Stimulated activated CD8-positive, alpha-beta memory T cell treated with anti-CD3 and anti-CD28 coated beads, Interleukin-15, amount 100 ng/mL, for 4 hours (primary cell): ENCODE measurements at regions not wholly inside any gene's neighbourhood (a gene's known extent, or its start where the extent isn't known, plus 50 kb on each side); places are given as distances from the start of the nearest gene placed in this dataset.

Experiments
- DNase-seq, 2 donors: peaks; one replicate each; pipeline ENCODE4 v3.0.0-alpha.2; 2020; ENCODE audit warnings: low read depth in 2 of 2

DNA sequence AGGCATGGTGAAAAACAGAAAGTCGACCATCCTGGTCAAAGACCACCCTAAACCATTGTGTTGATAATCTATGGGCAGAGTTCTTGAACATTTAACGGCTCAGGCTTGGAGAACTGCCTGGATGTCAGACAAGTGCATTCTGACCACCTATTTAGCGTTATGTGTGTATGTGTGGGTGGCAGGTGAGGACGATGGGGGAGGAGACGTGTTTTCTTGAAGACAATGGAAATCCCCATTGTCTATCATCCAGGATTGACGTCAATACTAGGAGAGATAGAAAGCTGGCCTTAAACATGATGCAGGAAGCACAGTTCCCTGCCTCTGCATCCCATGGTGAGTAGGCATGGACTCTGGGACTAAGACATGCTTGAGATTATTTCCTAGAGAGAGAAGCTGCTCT is 157.4 kb upstream of the MAF start:
- no peak for DNase-seq

DNA sequence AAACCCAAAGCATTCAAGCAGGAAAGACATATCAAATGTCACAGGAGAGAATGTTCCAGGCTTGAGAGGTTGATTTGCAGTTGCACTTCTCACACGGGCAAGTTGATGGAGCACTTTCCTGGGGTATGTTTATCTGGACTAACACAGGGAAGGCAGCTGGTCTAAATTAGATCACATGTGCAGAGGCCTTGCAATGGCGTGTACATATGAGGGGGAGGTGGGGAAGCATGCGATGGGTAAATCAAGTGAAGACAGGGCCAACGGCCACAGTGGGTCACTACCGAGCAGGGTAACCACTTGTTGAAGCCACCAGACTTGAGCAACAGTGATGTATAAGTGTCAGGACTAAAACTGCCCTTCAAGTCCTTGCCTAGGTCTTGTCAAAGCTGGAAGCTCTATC is 156.6 kb upstream of the MAF start:
- no peak for DNase-seq

- no peak for DNase-seq
Measured at GRCh38 chr16:79756571-79756970, 156.0 kb upstream of the MAF start.

GRCh38 chr16:79754501-79754900 is 154.0 kb upstream of the MAF start:
- no peak for DNase-seq

- no peak for DNase-seq
Measured at GRCh38 chr16:79754081-79754480, 153.5 kb upstream of the MAF start.

DNA sequence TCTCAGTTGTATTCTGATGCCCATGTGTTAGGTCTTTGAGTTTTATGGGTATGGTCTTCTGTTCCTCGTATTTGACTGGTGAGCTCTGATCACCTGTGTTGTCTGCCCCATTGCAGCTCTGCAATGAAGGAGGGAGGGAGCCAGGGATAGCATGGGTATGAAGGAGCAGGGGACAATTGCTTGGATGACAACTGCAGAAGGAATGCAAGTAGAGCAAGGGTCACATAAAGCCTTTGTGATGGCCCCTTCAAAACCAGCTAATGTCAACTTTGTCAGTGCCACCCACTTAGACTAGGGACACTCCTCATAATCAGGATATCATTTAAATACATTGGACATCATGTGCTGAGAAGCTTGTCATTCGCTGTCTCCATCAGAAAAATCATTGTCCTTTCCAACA is 152.7 kb upstream of the MAF start:
- no peak for DNase-seq

DNA sequence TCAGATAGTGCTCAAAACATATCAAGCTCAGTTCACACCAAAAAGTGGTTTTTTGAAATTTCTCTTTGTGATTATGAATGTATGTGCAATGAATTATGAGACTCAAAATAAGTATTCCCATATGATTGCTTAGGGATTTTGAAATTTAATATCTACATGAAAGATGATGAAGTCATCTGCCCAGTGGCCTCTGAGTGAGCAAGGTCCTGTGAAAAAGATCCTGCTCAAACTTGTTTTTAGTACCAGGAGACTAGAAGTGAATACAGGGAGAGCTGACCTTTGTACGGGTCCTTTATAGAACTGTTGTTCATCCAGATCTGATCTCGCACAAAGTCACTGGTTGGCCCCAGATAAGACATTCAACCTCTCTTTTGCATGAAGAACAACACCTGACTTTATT is 151.9 kb upstream of the MAF start:
- DNase-seq = no peak

DNA sequence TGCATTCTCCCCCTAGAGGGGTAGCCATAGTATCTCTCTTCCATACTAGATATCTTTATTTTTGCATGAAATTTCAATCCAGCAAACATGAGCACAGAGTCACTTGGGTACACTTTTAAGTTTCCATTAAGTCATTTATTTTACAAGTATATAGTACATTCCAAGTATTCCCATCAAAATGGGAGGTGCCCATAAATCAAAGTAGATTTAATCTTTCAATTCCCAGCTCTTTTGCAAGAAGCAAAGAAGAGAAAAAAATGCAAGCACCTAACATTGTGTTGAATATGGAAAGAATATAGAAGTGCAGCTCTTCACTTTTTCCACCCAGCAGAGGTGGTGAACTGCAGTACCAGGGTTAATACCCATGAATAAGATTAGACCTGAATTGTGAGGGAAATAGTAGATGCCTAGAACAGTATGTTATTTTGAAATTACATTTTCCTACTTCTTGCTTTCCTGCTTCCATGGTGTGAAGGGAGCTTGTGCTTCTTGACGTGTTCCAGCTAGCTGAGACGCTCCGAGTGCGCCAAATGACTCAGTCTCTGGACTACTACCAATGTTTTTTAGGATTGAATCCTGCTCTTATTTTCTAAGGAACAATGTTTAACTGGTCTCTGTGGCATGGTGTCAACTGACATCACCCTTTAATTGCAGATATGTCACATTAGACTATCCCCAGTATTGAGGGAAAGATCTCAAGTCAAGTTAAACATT is 151.1 kb upstream of the MAF start:
- no peak for DNase-seq

- DNase-seq = no peak
Measured at GRCh38 chr16:79750311-79750710, 149.8 kb upstream of the MAF start.

GRCh38 chr16:79748629-79749028 is 148.1 kb upstream of the MAF start:
- no peak for DNase-seq

GRCh38 chr16:79747688-79748087 is 147.2 kb upstream of the MAF start:
- DNase-seq = no peak

GRCh38 chr16:79740252-79740651 is 139.7 kb upstream of the MAF start:
- DNase-seq = no peak

GRCh38 chr16:79735271-79735670 is 134.7 kb upstream of the MAF start:
- no peak for DNase-seq

DNA sequence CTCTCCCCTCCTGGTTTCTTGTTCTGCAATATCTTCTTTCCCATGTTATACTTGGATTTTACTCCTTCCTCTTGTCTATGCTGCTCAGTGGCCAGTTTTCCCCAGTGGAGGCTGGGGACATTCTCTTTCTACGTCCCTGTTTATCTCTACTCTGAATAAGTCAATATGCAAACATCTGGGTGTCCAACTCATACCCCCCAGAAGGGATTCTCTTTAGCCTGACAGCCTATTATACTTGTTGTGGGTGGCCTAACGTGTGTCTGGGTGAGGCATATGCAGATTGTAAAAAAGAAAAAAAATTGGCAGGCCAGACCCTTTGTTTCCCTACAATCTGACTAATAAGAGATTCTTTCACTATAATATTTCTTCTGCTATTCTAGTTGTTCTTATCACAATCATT is 134.2 kb upstream of the MAF start:
- DNase-seq = no peak

- DNase-seq = no peak
Measured at GRCh38 chr16:79728923-79729240, 128.3 kb upstream of the MAF start.

DNA sequence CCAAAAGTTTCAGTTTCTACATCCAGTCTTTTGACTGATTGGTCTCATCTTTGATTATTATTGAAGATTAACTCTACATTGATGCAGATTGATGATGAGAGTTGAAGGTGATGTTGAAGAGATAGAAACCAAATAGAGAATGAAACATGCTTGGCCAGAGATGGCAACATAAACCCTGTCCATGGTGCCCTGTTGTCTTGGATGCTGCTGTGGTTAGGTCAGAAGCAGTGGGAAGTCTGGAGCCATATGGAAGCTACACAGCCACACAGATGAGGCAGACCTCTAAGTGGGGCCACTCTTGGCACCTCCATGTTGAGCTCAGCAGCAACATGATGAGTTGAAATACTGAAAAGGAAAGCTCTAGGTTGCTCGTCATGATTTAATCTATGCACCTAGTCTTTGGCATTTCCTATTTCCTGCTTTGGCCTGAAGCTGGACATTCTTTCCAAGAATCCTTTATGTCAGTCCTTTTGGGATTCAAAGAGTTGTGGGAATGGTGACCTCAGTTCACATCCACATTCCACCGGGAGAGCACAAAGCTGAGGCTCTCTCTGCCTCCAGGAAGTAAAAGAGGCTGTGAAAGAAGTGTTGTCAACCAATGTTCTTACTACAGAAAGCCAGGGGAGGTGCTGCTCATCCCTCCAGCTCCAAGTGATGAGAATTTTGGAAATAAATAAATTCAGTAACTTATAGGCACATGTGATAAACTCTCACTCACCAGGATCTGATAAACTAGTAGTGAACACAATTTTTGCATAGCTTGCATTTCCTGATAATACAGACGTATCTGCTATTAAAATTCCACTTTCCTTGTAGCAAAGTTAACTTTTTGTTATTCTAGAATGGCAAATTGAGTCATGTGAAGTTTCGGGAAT is 127.7 kb upstream of the MAF start:
- no peak for DNase-seq

- DNase-seq = no peak
Measured at GRCh38 chr16:79726902-79727301, 126.4 kb upstream of the MAF start.

- no peak for DNase-seq
Measured at GRCh38 chr16:79725051-79725450, 124.5 kb upstream of the MAF start.

- no peak for DNase-seq
Measured at GRCh38 chr16:79723583-79724168, 123.1 kb upstream of the MAF start.

DNA sequence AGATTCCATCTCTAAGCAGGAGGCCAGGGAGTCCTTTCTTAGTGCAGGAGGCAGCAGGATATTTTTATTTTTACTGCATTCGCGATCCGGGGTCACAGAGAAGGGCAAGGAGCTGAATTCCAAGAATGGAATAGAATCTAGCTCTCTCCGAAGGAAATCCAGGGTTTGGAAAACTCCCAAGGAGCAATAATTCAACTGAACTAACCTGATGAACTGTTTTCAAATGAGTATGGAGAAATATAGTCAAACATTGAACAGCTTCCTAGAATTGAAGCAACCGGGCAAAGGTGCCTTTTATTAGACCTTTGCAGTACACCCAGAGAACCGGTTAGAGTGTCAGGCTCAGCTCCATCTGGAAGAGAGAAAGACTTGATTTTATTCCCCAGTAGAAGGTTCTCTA is 120.7 kb upstream of the MAF start:
- DNase-seq = no peak

GRCh38 chr16:79717333-79718137 is 117.0 kb upstream of the MAF start:
- DNase-seq = no peak

DNA sequence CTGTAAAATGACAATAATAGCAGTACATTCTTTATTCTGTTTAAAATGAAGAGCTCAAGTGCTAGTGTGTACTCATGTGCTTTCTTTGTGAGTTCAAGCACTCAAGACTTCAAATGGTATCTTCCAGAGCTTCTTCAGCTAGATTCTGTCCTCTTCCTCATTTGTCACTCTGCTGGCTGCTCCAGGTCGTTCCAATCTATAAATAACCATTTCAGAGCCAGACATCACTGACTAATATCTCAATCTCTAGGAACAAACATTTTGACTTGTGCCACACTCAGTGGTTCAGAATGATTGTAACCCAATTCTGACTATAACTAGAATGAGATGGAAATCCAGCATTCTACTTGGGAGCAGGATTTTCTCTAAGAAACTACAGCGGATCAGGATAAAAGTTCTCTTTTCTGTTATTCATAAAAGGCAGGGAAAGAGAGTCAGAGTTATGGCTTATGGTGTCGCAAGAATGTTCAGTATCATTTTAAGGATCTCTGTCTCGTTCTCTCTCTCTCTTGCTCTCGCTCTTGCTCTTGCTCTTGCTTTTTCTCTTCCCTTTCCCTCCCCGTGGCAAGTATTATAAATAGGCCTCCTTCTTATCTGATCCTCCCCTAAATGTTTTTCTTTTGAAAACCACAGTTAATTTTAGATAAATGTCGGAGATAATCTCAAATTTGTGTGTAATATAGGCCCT is 116.3 kb upstream of the MAF start:
- no peak for DNase-seq
